ENCODE measurements at regions not wholly inside any gene's neighbourhood (a gene's known extent, or its start where the extent isn't known, plus 50 kb on each side); places are given as distances from the start of the nearest gene placed in this dataset.

GRCh38 chr3:72222410-72222809, 437.5 kb upstream of the PROK2 start:
- no peak for DNase-seq

- DNase-seq, result no peak
Observed at GRCh38 chr3:72220946-72221345, 436.0 kb upstream of the PROK2 start.

- DNase-seq, result no peak
Observed at GRCh38 chr3:72219752-72220151, 434.8 kb upstream of the PROK2 start.

- DNase-seq, result no peak
Observed at GRCh38 chr3:72217570-72217969, 432.6 kb upstream of the PROK2 start.

- DNase-seq, result no peak
Observed at GRCh38 chr3:72214066-72214951, 429.4 kb upstream of the PROK2 start.

- DNase-seq, result no peak
Observed at GRCh38 chr3:72213296-72214065, 428.5 kb upstream of the PROK2 start.

- no peak for DNase-seq
Observed at GRCh38 chr3:72212396-72212795, 427.4 kb upstream of the PROK2 start.

GRCh38 chr3:72210261-72210660, 425.3 kb upstream of the PROK2 start:
- DNase-seq, result no peak

GRCh38 chr3:72205297-72205826, 420.4 kb upstream of the PROK2 start:
- DNase-seq, result no peak

GRCh38 chr3:72204452-72204851, 419.5 kb upstream of the PROK2 start:
- DNase-seq, result no peak

GRCh38 chr3:72203613-72204349, 418.8 kb upstream of the PROK2 start:
- no peak for DNase-seq

GRCh38 chr3:72203105-72203504, 418.2 kb upstream of the PROK2 start:
- DNase-seq, result no peak

- no peak for DNase-seq
Observed at GRCh38 chr3:72200332-72200731, 415.4 kb upstream of the PROK2 start.

- DNase-seq, result no peak
Observed at GRCh38 chr3:72199530-72199929, 414.6 kb upstream of the PROK2 start.

- no peak for DNase-seq
Observed at GRCh38 chr3:72196377-72196929, 411.5 kb upstream of the PROK2 start.

GRCh38 chr3:72195895-72196294, 410.9 kb upstream of the PROK2 start:
- DNase-seq, result no peak

- no peak for DNase-seq
Observed at GRCh38 chr3:72194458-72194857, 409.5 kb upstream of the PROK2 start.

GRCh38 chr3:72193771-72194430, 409.0 kb upstream of the PROK2 start:
- DNase-seq, result no peak

GRCh38 chr3:72192572-72192971, 407.6 kb upstream of the PROK2 start:
- DNase-seq, result no peak

GRCh38 chr3:72191209-72191960, 406.4 kb upstream of the PROK2 start:
- DNase-seq, result no peak

- DNase-seq, result no peak
Observed at GRCh38 chr3:72190050-72190449, 405.1 kb upstream of the PROK2 start.

All from activated gamma-delta T cell (primary cell).